GM19467 (cell line): ENCODE measurements at regions not wholly inside any gene's neighbourhood (a gene's known extent, or its start where the extent isn't known, plus 50 kb on each side); places are given as distances from the start of the nearest gene placed in this dataset.
A peak's percentile ranks its signal among the peaks of the same experiment; 100 is the strongest.
"Not testable (repeated sequence)": the region's sequence is repeated elsewhere in the genome, so short reads cannot be mapped to it uniquely, and the experiment has no call there.

ENCODE experiments used
- ATAC-seq: cut with Tn5 transposase; IDR thresholded peaks from one replicate; pipeline ENCODE4 v1.9.1; 2021; ENCODE audit warnings: mild to moderate bottlenecking, moderate library complexity; ENCODE audit not compliant: unreplicated experiment

GRCh38 chr5:100693481-100693880, 158.3 kb downstream of the FAM174A start:
- ATAC-seq: no peak

GRCh38 chr5:100694100-100694499, 158.9 kb downstream of the FAM174A start:
- no peak for ATAC-seq

GRCh38 chr5:100697970-100698369, 162.8 kb downstream of the FAM174A start:
- no peak for ATAC-seq

- ATAC-seq: peak; percentile 60
Observed at GRCh38 chr5:100706776-100707175, 171.6 kb downstream of the FAM174A start.

- ATAC-seq: no peak
Observed at GRCh38 chr5:100708645-100709171, 173.5 kb downstream of the FAM174A start.

- ATAC-seq: no peak
Observed at GRCh38 chr5:100709771-100710170, 174.6 kb downstream of the FAM174A start.

- not testable (repeated sequence) for ATAC-seq
Observed at GRCh38 chr5:100714780-100715179, 179.6 kb downstream of the FAM174A start.

- no peak for ATAC-seq
Observed at GRCh38 chr5:100722657-100723056, 180.4 kb downstream of the ST8SIA4 start.

GRCh38 chr5:100723229-100723628, 179.9 kb downstream of the ST8SIA4 start:
- ATAC-seq: no peak

- no peak for ATAC-seq
Observed at GRCh38 chr5:100726116-100726515, 177.0 kb downstream of the ST8SIA4 start.

GRCh38 chr5:100731768-100732167, 171.3 kb downstream of the ST8SIA4 start:
- peak; percentile 99 for ATAC-seq

GRCh38 chr5:100746730-100747129, 156.4 kb downstream of the ST8SIA4 start:
- ATAC-seq: peak; percentile 92

GRCh38 chr5:100749771-100750284, 153.3 kb downstream of the ST8SIA4 start:
- ATAC-seq: no peak

- ATAC-seq: no peak
Observed at GRCh38 chr5:100755435-100755834, 147.6 kb downstream of the ST8SIA4 start.
